ENCODE measurements at regions not wholly inside any gene's neighbourhood (a gene's known extent, or its start where the extent isn't known, plus 50 kb on each side); places are given as distances from the start of the nearest gene placed in this dataset.

DNA sequence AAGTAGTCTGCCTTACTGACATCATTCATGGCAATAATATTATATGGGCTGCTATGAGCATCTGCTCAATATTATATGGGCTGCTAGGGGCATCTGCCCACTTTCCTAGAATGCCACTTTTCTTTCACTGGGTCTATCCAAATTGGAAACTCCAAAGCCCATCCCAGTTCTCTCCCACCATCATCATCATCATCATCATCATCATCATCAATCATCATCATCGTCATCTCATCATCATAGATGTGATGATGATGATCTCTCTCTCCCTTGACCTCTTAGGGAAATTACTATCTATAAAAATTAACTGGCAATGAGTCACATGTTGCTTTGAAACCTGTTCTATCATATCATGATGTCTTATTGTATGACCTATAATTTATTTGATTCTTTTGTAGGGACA lies 222.0 kb downstream of the TJP1 start:
- DNase-seq (no peak), ATAC-seq (no peak)
- Histone ChIP-seq H3K9me3 (no peaks in the 10 kb centered on the region), H3K4me1 (ENCODE audit: low read depth) (no peaks in the 10 kb centered on the region), H3K4me3 (no peak overlapping the region), H3K36me3 (ENCODE audit: low read depth) (no peaks in the 10 kb centered on the region)
- intact Hi-C loops (cut with DNase I, micrococcal nuclease), result no loop called here
- TF ChIP-seq, protein P1, sequence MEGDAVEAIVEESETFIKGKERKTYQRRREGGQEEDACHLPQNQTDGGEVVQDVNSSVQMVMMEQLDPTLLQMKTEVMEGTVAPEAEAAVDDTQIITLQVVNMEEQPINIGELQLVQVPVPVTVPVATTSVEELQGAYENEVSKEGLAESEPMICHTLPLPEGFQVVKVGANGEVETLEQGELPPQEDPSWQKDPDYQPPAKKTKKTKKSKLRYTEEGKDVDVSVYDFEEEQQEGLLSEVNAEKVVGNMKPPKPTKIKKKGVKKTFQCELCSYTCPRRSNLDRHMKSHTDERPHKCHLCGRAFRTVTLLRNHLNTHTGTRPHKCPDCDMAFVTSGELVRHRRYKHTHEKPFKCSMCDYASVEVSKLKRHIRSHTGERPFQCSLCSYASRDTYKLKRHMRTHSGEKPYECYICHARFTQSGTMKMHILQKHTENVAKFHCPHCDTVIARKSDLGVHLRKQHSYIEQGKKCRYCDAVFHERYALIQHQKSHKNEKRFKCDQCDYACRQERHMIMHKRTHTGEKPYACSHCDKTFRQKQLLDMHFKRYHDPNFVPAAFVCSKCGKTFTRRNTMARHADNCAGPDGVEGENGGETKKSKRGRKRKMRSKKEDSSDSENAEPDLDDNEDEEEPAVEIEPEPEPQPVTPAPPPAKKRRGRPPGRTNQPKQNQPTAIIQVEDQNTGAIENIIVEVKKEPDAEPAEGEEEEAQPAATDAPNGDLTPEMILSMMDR (IDR thresholded peaks at IDR 0.05), result no peak

DNA sequence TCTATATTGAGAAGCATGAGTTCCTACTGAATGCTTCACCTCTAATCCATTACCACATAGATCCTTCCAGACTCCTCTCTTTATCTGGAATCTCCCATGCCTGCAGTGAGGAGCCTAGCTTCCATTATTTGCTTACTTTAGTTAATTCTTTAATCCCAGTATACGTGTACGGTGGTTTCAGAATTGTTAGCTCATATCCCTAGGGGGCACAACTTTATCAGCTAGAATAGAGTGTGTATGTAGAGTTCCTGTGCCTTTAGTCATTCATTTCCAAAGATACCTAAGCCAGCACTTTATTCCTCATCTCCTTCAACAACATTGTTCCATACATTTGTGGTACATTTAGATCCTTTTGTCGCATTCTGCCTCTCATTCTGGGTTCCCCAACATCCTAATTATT lies 226.0 kb downstream of the TJP1 start:
- no peak overlapping the region for H3K4me3 ChIP-seq
- intact Hi-C loops (cut with DNase I, micrococcal nuclease), result no loop called here
- peaks cover 5% of the 10 kb centered on the region for H3K4me1 ChIP-seq (ENCODE audit: low read depth)
- no peak for DNase-seq
- no peak for ATAC-seq
- no peaks in the 10 kb centered on the region for H3K9me3 ChIP-seq
- TF ChIP-seq, protein P1 (IDR thresholded peaks at IDR 0.05), result no peak
- no peaks in the 10 kb centered on the region for H3K36me3 ChIP-seq (ENCODE audit: low read depth)

DNA sequence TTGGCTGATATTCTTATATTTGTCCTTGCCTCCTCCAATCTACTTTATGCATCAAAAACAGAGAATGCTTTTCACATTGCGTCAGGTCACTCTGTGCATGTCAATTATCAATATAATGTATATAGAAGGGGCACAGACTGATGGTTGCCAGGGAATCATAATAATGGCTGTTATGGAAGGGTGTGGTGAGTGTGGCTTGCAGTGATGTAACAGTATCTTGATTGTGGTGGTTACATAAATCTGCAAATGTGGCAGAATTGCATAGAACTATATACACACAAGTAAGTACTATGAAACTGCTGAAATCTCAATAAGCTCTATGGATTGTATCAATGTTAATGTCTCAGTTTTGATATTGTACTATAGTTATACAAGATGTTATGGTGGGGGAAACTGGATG lies 228.6 kb downstream of the TJP1 start:
- intact Hi-C loops (cut with DNase I, micrococcal nuclease), result no loop called here
- DNase-seq, result no peak
- peaks cover 5% of the 10 kb centered on the region for H3K4me1 ChIP-seq (ENCODE audit: low read depth)
- TF ChIP-seq, protein P1 (IDR thresholded peaks at IDR 0.05), result no peak
- H3K4me3 ChIP-seq, result no peak overlapping the region
- no peaks in the 10 kb centered on the region for H3K36me3 ChIP-seq (ENCODE audit: low read depth)
- no peaks in the 10 kb centered on the region for H3K9me3 ChIP-seq
- ATAC-seq, result peak; percentile 66

DNA sequence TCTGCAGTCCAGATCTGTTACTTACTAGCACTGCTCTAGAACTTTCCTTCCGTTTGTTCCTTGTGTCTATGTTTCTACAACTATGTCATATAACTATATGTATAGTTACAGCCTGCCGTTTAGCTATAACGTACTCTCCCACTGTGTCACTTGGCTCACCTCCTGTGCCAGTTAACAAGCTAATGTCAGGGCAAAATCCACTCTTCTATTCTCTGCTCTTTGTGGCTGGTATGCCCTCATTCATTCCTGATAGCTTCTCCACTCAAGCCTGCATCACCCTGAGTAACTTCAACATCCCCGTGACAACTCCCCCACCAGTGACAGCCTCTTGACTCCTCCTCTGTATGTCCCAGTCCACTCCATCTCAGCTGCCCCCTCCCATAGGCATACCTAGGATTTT lies 229.2 kb downstream of the TJP1 start:
- Histone ChIP-seq H3K9me3 (no peaks in the 10 kb centered on the region), H3K4me3 (no peak overlapping the region), H3K4me1 (ENCODE audit: low read depth) (peaks cover 5% of the 10 kb centered on the region), H3K36me3 (ENCODE audit: low read depth) (no peaks in the 10 kb centered on the region)
- ATAC-seq (peak; percentile 88), DNase-seq (peak in 1 of 3 donors; percentile 32)
- intact Hi-C loops (cut with DNase I, micrococcal nuclease), result no loop called here
- TF ChIP-seq, protein P1 (IDR thresholded peaks at IDR 0.05), result no peak

DNA sequence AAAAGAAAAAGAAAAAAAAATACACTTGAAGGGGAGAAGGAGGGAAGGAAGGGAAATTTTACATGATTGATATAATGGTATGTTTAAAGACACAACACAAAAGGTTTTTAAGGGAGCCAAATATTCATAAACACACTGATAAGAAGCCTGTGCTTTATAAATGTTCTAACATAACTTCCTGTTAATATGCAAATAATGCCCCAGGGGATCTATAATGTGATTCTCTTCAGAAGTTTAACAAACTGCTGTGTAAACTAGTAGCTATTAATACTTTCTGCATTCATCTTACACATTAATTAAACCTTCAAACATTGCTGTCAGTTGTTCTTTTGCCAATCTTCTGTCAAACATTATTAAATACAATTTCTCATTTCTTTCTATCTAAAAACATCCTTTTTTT lies 231.6 kb downstream of the TJP1 start:
- TF ChIP-seq, protein P1 (IDR thresholded peaks at IDR 0.05), result no peak
- H3K9me3 ChIP-seq, result no peaks in the 10 kb centered on the region
- H3K36me3 ChIP-seq (ENCODE audit: low read depth), result no peaks in the 10 kb centered on the region
- no peak for ATAC-seq
- no peak overlapping the region for H3K4me3 ChIP-seq
- H3K4me1 ChIP-seq (ENCODE audit: low read depth), result peaks cover 5% of the 10 kb centered on the region
- intact Hi-C loops (cut with DNase I, micrococcal nuclease), result no loop called here
- no peak for DNase-seq

DNA sequence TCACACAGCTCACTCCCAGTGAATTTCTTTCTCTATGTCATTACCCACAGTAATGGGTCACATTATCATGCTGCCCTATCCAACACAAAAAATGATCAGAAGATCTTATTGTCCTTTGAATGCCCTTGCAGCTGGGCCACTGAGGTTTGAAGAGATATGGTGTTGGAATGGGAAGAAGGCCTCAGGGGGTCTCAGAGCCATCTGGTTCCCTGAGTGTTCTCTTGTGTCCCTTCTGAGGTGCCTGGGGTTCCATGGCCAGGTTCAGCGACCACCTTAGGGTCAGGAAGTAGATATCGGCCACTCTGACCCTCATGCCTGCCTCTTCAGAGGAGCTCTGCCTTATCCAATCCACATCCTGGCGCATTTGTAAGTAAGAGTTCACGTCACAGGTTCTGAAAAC lies 232.3 kb downstream of the TJP1 start:
- TF ChIP-seq, protein P1 (IDR thresholded peaks at IDR 0.05), result no peak
- no peak for ATAC-seq
- H3K4me3 ChIP-seq, result no peak overlapping the region
- intact Hi-C loops (cut with DNase I, micrococcal nuclease), result no loop called here
- no peak for DNase-seq
- no peaks in the 10 kb centered on the region for H3K9me3 ChIP-seq
- H3K36me3 ChIP-seq (ENCODE audit: low read depth), result no peaks in the 10 kb centered on the region
- peaks cover 5% of the 10 kb centered on the region for H3K4me1 ChIP-seq (ENCODE audit: low read depth)
